Nephron progenitor cell (in vitro differentiated cells): ENCODE measurements at regions not wholly inside any gene's neighbourhood (a gene's known extent, or its start where the extent isn't known, plus 50 kb on each side); places are given as distances from the start of the nearest gene placed in this dataset.

Experiments
- DNase-seq: peaks from one replicate; pipeline ENCODE4 v3.0.0; 2021
- H3K27ac Mint-ChIP-seq: 2 replicates; pipeline ENCODE4 v1.8.0; 2021; ENCODE audit warnings: mild to moderate bottlenecking, moderate library complexity, mixed read lengths
- H3K27me3 Mint-ChIP-seq: 2 replicates; pipeline ENCODE4 v1.8.0; 2021; ENCODE audit warnings: mild to moderate bottlenecking, low read depth, mixed read lengths; ENCODE audit not compliant: poor library complexity
- H3K36me3 Mint-ChIP-seq: 2 replicates; pipeline ENCODE4 v1.8.0; 2021; ENCODE audit warnings: low read depth, mixed read lengths
- H3K4me1 Mint-ChIP-seq: 2 replicates; pipeline ENCODE4 v1.8.0; 2021; ENCODE audit warnings: mixed read lengths
- H3K4me3 Mint-ChIP-seq: 2 replicates; pipeline ENCODE4 v1.8.0; 2021; ENCODE audit warnings: mild to moderate bottlenecking, moderate library complexity, mixed read lengths
- H3K9me3 Mint-ChIP-seq: 2 replicates; pipeline ENCODE4 v1.8.0; 2021; ENCODE audit warnings: mild to moderate bottlenecking, moderate library complexity, mixed read lengths
- TF ChIP-seq, protein P1 (sequence below): fragments of 200-600 bp; sonication (generic); IDR thresholded peaks from 2 replicates; pipeline ENCODE4 v1.5.0; 2021; ENCODE audit warnings: antibody characterized with exemption

DNA sequence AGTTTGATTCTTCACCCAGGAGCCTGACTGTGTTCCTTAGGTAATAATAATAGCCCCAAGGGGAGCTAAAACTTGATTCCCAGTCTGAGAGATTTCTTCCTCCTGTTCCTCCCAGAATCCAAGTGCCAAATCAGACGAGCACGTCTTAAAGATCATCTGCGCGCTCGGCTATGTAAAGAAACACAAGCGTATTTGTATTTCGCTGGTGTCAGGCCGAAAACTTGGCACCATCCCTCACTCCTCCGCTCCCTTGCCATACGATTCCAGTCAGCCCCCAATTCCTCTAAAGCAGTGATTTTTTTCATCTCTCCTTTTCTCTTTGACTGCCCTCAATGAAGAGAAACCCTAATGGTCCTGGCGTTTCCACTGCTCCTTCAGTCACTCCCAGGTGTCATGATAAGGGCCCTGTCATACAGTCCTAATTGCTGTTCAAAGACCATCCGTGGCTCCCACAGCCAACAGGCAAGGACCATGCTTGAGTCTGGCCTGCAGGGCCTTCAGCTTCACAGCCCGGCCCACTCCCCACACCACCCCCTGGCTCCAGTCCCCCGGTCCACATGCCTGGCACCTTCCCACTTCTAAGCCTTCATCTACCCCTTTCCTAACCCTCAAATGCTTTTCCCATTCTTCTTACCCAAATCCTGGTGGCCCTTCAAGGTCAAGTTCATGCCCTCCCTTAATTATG is 130.8 kb upstream of the ID2 start:
- no peak for DNase-seq
- Mint-ChIP-seq H3K4me3 (no peak overlapping the region), H3K27me3 (peaks cover 6% of the 10 kb centered on the region), H3K9me3 (peaks cover 8% of the 10 kb centered on the region), H3K36me3 (peaks cover 8% of the 10 kb centered on the region), H3K27ac (peak overlapping the region; percentile 2), H3K4me1 (peaks cover 52% of the 10 kb centered on the region)
- TF ChIP-seq, protein P1, sequence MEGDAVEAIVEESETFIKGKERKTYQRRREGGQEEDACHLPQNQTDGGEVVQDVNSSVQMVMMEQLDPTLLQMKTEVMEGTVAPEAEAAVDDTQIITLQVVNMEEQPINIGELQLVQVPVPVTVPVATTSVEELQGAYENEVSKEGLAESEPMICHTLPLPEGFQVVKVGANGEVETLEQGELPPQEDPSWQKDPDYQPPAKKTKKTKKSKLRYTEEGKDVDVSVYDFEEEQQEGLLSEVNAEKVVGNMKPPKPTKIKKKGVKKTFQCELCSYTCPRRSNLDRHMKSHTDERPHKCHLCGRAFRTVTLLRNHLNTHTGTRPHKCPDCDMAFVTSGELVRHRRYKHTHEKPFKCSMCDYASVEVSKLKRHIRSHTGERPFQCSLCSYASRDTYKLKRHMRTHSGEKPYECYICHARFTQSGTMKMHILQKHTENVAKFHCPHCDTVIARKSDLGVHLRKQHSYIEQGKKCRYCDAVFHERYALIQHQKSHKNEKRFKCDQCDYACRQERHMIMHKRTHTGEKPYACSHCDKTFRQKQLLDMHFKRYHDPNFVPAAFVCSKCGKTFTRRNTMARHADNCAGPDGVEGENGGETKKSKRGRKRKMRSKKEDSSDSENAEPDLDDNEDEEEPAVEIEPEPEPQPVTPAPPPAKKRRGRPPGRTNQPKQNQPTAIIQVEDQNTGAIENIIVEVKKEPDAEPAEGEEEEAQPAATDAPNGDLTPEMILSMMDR, result no peak

- Mint-ChIP-seq H3K27me3 (peaks cover 2% of the 10 kb centered on the region), H3K4me3 (no peak overlapping the region), H3K36me3 (peaks cover 13% of the 10 kb centered on the region), H3K9me3 (peaks cover 12% of the 10 kb centered on the region), H3K27ac (no peak overlapping the region), H3K4me1 (peaks cover 48% of the 10 kb centered on the region)
- TF ChIP-seq, protein P1, result no peak
- DNase-seq, result no peak
Observed at GRCh38 chr2:8551622-8552074, 130.2 kb upstream of the ID2 start.

DNA sequence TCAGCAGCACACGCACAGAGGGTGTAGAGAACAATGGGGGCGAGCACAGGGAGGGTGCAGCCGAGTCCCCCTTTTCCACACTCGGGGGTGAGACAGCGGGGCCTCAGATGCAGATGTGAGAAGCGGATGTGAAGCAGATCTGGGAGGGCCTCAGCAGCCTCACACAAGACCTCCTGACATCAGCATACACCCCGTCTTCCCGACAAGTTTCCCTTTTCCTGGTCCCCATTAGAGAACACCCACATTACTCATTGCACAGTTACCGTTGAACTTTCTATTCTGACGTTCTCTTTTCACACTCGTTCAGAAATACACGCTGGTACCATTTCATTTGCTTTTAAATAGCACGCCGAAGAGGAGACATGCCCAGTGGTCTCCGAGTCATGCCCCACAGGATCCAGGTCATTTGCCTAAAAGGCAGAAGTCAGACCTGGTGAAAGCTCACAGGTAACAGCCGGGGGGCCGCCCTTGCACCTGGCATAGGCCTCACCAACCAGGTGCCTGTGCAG is 129.5 kb upstream of the ID2 start:
- DNase-seq, result no peak
- Mint-ChIP-seq H3K4me1 (peaks cover 41% of the 10 kb centered on the region), H3K27me3 (peaks cover 2% of the 10 kb centered on the region), H3K36me3 (peaks cover 13% of the 10 kb centered on the region), H3K27ac (no peak overlapping the region), H3K4me3 (no peak overlapping the region), H3K9me3 (peaks cover 17% of the 10 kb centered on the region)
- TF ChIP-seq, protein P1, result no peak

DNA sequence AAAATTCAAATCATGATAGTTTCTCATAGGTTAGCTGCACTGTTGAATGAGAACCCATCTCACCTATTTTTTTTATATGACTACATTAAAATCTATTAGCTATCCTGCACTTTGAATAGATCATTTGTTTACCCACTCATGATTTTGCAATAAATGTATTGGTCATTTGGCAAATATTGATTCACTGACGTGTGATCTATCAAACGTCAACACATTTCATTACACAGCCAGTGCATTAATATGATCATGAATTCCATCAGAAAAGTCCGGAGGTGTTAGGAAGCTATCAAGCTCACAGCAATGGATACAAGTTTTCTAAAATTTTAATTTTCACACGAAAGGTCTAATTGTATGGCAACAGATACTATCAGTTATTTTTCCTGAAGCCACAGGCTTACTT is 128.2 kb upstream of the ID2 start:
- no peak overlapping the region for H3K27ac Mint-ChIP-seq
- no peak overlapping the region for H3K4me3 Mint-ChIP-seq
- H3K27me3 Mint-ChIP-seq, result peaks cover 2% of the 10 kb centered on the region
- peaks cover 30% of the 10 kb centered on the region for H3K9me3 Mint-ChIP-seq
- H3K4me1 Mint-ChIP-seq, result peaks cover 31% of the 10 kb centered on the region
- no peak for DNase-seq
- TF ChIP-seq, protein P1, result no peak
- peaks cover 19% of the 10 kb centered on the region for H3K36me3 Mint-ChIP-seq

GRCh38 chr2:8554296-8554806 is 127.5 kb upstream of the ID2 start:
- Mint-ChIP-seq H3K4me3 (no peak overlapping the region), H3K27ac (no peak overlapping the region), H3K4me1 (peaks cover 24% of the 10 kb centered on the region), H3K9me3 (peaks cover 37% of the 10 kb centered on the region), H3K36me3 (peaks cover 26% of the 10 kb centered on the region), H3K27me3 (peaks cover 2% of the 10 kb centered on the region)
- TF ChIP-seq, protein P1, result no peak
- no peak for DNase-seq

DNA sequence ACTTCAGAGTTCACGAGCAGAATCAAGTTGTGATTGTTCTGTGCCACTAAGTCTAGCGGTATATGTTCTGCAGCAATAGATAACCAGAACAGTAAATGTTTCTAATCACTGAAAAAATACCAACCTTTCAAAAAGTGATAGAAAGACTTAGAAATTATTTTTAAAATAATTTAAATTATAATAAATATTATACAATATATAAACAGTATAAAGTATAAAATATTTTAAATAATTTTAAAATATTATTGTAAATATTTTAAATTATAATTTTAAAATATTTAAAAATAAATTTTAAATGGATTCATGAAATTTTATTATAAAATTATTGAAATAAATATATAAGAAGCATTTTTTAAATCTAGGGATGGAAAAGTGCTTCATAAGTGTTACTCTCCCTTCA is 126.3 kb upstream of the ID2 start:
- TF ChIP-seq, protein P1, result no peak
- Mint-ChIP-seq H3K27me3 (peaks cover 2% of the 10 kb centered on the region), H3K27ac (no peak overlapping the region), H3K4me1 (peaks cover 19% of the 10 kb centered on the region), H3K4me3 (no peak overlapping the region), H3K36me3 (peaks cover 33% of the 10 kb centered on the region), H3K9me3 (peaks cover 49% of the 10 kb centered on the region)
- DNase-seq, result no peak
